H4 (cell line): ENCODE measurements at regions not wholly inside any gene's neighbourhood (a gene's known extent, or its start where the extent isn't known, plus 50 kb on each side); places are given as distances from the start of the nearest gene placed in this dataset.

ENCODE experiments used
- DNase-seq: peaks from one replicate; pipeline ENCODE4 v3.0.0-alpha.2; 2015; ENCODE audit warnings: low spot score

GRCh38 chr5:165525271-165525670 is 2019.9 kb downstream of the MAT2B start:
- peak; percentile 67 for DNase-seq

GRCh38 chr5:165526357-165526756 is 2020.9 kb downstream of the MAT2B start:
- no peak for DNase-seq

- no peak for DNase-seq
Measured at GRCh38 chr5:165527577-165527976, 2022.2 kb downstream of the MAT2B start.

- no peak for DNase-seq
Measured at GRCh38 chr5:165538065-165538464, 2032.6 kb downstream of the MAT2B start.

GRCh38 chr5:165559645-165560044 is 2054.2 kb downstream of the MAT2B start:
- no peak for DNase-seq

GRCh38 chr5:165560648-165561047 is 2055.2 kb downstream of the MAT2B start:
- no peak for DNase-seq

- DNase-seq: no peak
Measured at GRCh38 chr5:165565911-165566310, 2060.5 kb downstream of the MAT2B start.

GRCh38 chr5:165569551-165569950 is 2064.1 kb downstream of the MAT2B start:
- no peak for DNase-seq

GRCh38 chr5:165573445-165573844 is 2068.0 kb downstream of the MAT2B start:
- no peak for DNase-seq

GRCh38 chr5:165574100-165574499 is 2068.7 kb downstream of the MAT2B start:
- no peak for DNase-seq

GRCh38 chr5:165576678-165577275 is 2071.4 kb downstream of the MAT2B start:
- no peak for DNase-seq

- DNase-seq: peak; percentile 32
Measured at GRCh38 chr5:165579911-165580310, 2074.5 kb downstream of the MAT2B start.

GRCh38 chr5:165594693-165595092 is 2089.3 kb downstream of the MAT2B start:
- DNase-seq: no peak

- no peak for DNase-seq
Measured at GRCh38 chr5:165602529-165602928, 2097.1 kb downstream of the MAT2B start.

GRCh38 chr5:165607026-165607425 is 2101.6 kb downstream of the MAT2B start:
- DNase-seq: no peak

GRCh38 chr5:165609871-165610270 is 2104.5 kb downstream of the MAT2B start:
- no peak for DNase-seq

GRCh38 chr5:165616490-165617405 is 2111.3 kb downstream of the MAT2B start:
- DNase-seq: peak; percentile 83

- DNase-seq: peak; percentile 13
Measured at GRCh38 chr5:165617491-165617890, 2112.1 kb downstream of the MAT2B start.

- no peak for DNase-seq
Measured at GRCh38 chr5:165620394-165620793, 2115.0 kb downstream of the MAT2B start.

GRCh38 chr5:165622864-165623536 is 2117.6 kb downstream of the MAT2B start:
- peak; percentile 26 for DNase-seq

- no peak for DNase-seq
Measured at GRCh38 chr5:165624166-165624946, 2118.9 kb downstream of the MAT2B start.

GRCh38 chr5:165626161-165626560 is 2120.7 kb downstream of the MAT2B start:
- no peak for DNase-seq
